Erythroblast (primary cell): ENCODE measurements at regions not wholly inside any gene's neighbourhood (a gene's known extent, or its start where the extent isn't known, plus 50 kb on each side); places are given as distances from the start of the nearest gene placed in this dataset.

ENCODE experiments used
- GATA1 ChIP-seq: IDR thresholded peaks from 2 replicates; pipeline ENCODE4 v1.6.1; 2011; ENCODE audit warnings: low read depth, mild to moderate bottlenecking, control low read depth, low read length, moderate library complexity
- POLR2A ChIP-seq: IDR thresholded peaks from 2 replicates; pipeline ENCODE4 v1.6.1; 2011; ENCODE audit warnings: mild to moderate bottlenecking, low read length

- TF ChIP-seq POLR2A (no peak), GATA1 (no peak)
These were observed 138.2 kb downstream of the RPS24 start for GRCh38 chr10:78171633-78172400.
